Skeletal muscle cell (primary cell): ENCODE measurements at regions not wholly inside any gene's neighbourhood (a gene's known extent, or its start where the extent isn't known, plus 50 kb on each side); places are given as distances from the start of the nearest gene placed in this dataset.

Experiments used
- DNase-seq: peaks from one replicate; pipeline ENCODE4 v3.0.0-alpha.2; 2010; ENCODE audit warnings: low read depth
- H3K4me3 ChIP-seq: 2 replicates; pipeline ENCODE4 v1.5.1; 2011; ENCODE audit warnings: low read depth, mild to moderate bottlenecking, control low read depth, low read length, moderate library complexity

- no peak for DNase-seq
- H3K4me3 ChIP-seq, result no peak overlapping the region
Observed at GRCh38 chr2:16513626-16514025, 152.0 kb downstream of the CYRIA start.

- DNase-seq, result no peak
Observed at GRCh38 chr2:16511041-16511440, 154.6 kb downstream of the CYRIA start.

GRCh38 chr2:16509042-16509441 lies 156.6 kb downstream of the CYRIA start:
- H3K4me3 ChIP-seq, result no peak overlapping the region
- DNase-seq, result no peak

More at GRCh38 chr2:16511041-16511440, 154.6 kb downstream of the CYRIA start:
- H3K4me3 ChIP-seq, result no peak overlapping the region

- H3K4me3 ChIP-seq, result no peak overlapping the region
- DNase-seq, result no peak
Observed at GRCh38 chr2:16508490-16508851, 157.2 kb downstream of the CYRIA start.

- peak overlapping the region; percentile 9 for H3K4me3 ChIP-seq
Observed at GRCh38 chr2:16507655-16508489, 157.8 kb downstream of the CYRIA start.

GRCh38 chr2:16506366-16506765 lies 159.3 kb downstream of the CYRIA start:
- H3K4me3 ChIP-seq, result no peak overlapping the region
- DNase-seq, result no peak

More at GRCh38 chr2:16507655-16508489, 157.8 kb downstream of the CYRIA start:
- no peak for DNase-seq

GRCh38 chr2:16496426-16497388 lies 168.9 kb downstream of the CYRIA start:
- DNase-seq, result no peak
- no peak overlapping the region for H3K4me3 ChIP-seq

GRCh38 chr2:16495509-16496208 lies 170.0 kb downstream of the CYRIA start:
- H3K4me3 ChIP-seq, result no peak overlapping the region
- DNase-seq, result no peak

GRCh38 chr2:16494836-16495508 lies 170.7 kb downstream of the CYRIA start:
- H3K4me3 ChIP-seq, result no peak overlapping the region
- no peak for DNase-seq

GRCh38 chr2:16493788-16494187 lies 171.8 kb downstream of the CYRIA start:
- no peak overlapping the region for H3K4me3 ChIP-seq
- no peak for DNase-seq

GRCh38 chr2:16487686-16488085 lies 177.9 kb downstream of the CYRIA start:
- no peak overlapping the region for H3K4me3 ChIP-seq
- DNase-seq, result peak; percentile 2

- no peak overlapping the region for H3K4me3 ChIP-seq
- DNase-seq, result no peak
Observed at GRCh38 chr2:16485251-16485650, 180.4 kb downstream of the CYRIA start.

- H3K4me3 ChIP-seq, result no peak overlapping the region
- DNase-seq, result no peak
Observed at GRCh38 chr2:16482460-16482859, 183.2 kb downstream of the CYRIA start.

GRCh38 chr2:16481351-16481750 lies 184.3 kb downstream of the CYRIA start:
- DNase-seq, result no peak
- H3K4me3 ChIP-seq, result no peak overlapping the region

- no peak overlapping the region for H3K4me3 ChIP-seq
- no peak for DNase-seq
Observed at GRCh38 chr2:16479721-16480120, 185.9 kb downstream of the CYRIA start.

- DNase-seq, result no peak
- H3K4me3 ChIP-seq, result no peak overlapping the region
Observed at GRCh38 chr2:16478434-16479210, 187.0 kb downstream of the CYRIA start.

- H3K4me3 ChIP-seq, result no peak overlapping the region
- DNase-seq, result no peak
Observed at GRCh38 chr2:16477648-16478047, 188.0 kb downstream of the CYRIA start.

GRCh38 chr2:16476866-16477265 lies 188.8 kb downstream of the CYRIA start:
- no peak overlapping the region for H3K4me3 ChIP-seq
- no peak for DNase-seq
